Keratinocyte (primary cell): ENCODE measurements at regions not wholly inside any gene's neighbourhood (a gene's known extent, or its start where the extent isn't known, plus 50 kb on each side); places are given as distances from the start of the nearest gene placed in this dataset.

Experiments used
- DNase-seq: peaks from one replicate; pipeline ENCODE4 v3.0.0-alpha.2; 2011; ENCODE audit warnings: low read depth, missing footprints, low spot score
- FAIRE-seq: peaks from 2 replicates; lab custom pipeline; 2011; peaks lifted over from hg19 to GRCh38; lab: Jason Lieb, UNC
- H2AFZ ChIP-seq: 2 replicates; pipeline ENCODE4 v1.6.0; 2012; ENCODE audit warnings: low read length, control low read depth, inconsistent platforms; ENCODE audit not compliant: control insufficient read depth
- H3K27ac ChIP-seq: 2 replicates; pipeline ENCODE4 v1.5.1; 2011; ENCODE audit warnings: low read length; ENCODE audit not compliant: control insufficient read depth, insufficient read depth
- H3K27me3 ChIP-seq: 3 replicates; pipeline ENCODE4 v1.6.0; 2011; ENCODE audit warnings: low read length; ENCODE audit not compliant: control insufficient read depth, insufficient read depth; ENCODE audit errors: extremely low read depth
- H3K36me3 ChIP-seq, 2 experiments: 2 replicates in 1 of 2; 3 replicates in 1 of 2; pipeline ENCODE4 v1.5.1; 2011; ENCODE audit warnings: low read length in 2 of 2, mild to moderate bottlenecking in 1 of 2; ENCODE audit not compliant: control insufficient read depth in 2 of 2, insufficient read depth in 2 of 2; ENCODE audit errors: extremely low read depth in 1 of 2
- H3K4me1 ChIP-seq: 3 replicates; pipeline ENCODE4 v1.5.1; 2011; ENCODE audit warnings: low read length; ENCODE audit not compliant: control insufficient read depth, insufficient read depth; ENCODE audit errors: extremely low read depth
- H3K4me2 ChIP-seq: 3 replicates; pipeline ENCODE4 v1.6.0; 2011; ENCODE audit warnings: low read depth, low read length; ENCODE audit not compliant: control insufficient read depth, insufficient read depth; ENCODE audit errors: extremely low read depth
- H3K4me3 ChIP-seq, 3 experiments: fragments of 200-600 bp in 1 of 3; sonication (generic) in 1 of 3; 2 replicates in 2 of 3; 3 replicates in 1 of 3; pipeline ENCODE4 v1.5.1; 2011 to 2016; ENCODE audit warnings: low read length in 3 of 3, mild to moderate bottlenecking in 3 of 3, control low read depth in 2 of 3, inconsistent platforms in 1 of 3, low read depth in 1 of 3, mixed read lengths in 1 of 3, mixed run types in 1 of 3, moderate library complexity in 1 of 3; ENCODE audit not compliant: control insufficient read depth in 2 of 3, insufficient read depth in 2 of 3; ENCODE audit errors: extremely low read depth in 1 of 3
- H3K79me2 ChIP-seq: 2 replicates; pipeline ENCODE4 v1.6.0; 2012; ENCODE audit warnings: low read length; ENCODE audit not compliant: control insufficient read depth, insufficient read depth
- H3K9ac ChIP-seq: 3 replicates; pipeline ENCODE4 v1.6.0; 2011; ENCODE audit warnings: low read length; ENCODE audit not compliant: control insufficient read depth, insufficient read depth; ENCODE audit errors: extremely low read depth
- H3K9me1 ChIP-seq: 3 replicates; pipeline ENCODE4 v1.6.0; 2011; ENCODE audit warnings: low read length; ENCODE audit not compliant: control insufficient read depth, insufficient read depth; ENCODE audit errors: extremely low read depth
- H3K9me3 ChIP-seq: 2 replicates; pipeline ENCODE4 v1.5.1; 2012; ENCODE audit warnings: low read depth, low read length; ENCODE audit not compliant: control insufficient read depth
- H4K20me1 ChIP-seq: 3 replicates; pipeline ENCODE4 v1.6.0; 2011; ENCODE audit warnings: low read length; ENCODE audit not compliant: control insufficient read depth, insufficient read depth; ENCODE audit errors: extremely low read depth
- EZH2 ChIP-seq: IDR thresholded peaks from one replicate; pipeline ENCODE4 v1.6.1; 2012; ENCODE audit warnings: inconsistent platforms, mild to moderate bottlenecking, low read length, moderate library complexity
- dilution Hi-C: fragments of 300-500 bp; cut with MboI; formaldehyde crosslinking; loops from one replicate; pipeline ENCODE4 v1.7.0; 2020; ENCODE audit warnings: low sequenced_read_pairs; ENCODE audit not compliant: extremely low pct_ligation_motif_present
- TF ChIP-seq, protein P1 (sequence below), 3 experiments: IDR thresholded peaks in 1 of 3; conservative IDR thresholded peaks in 1 of 3; optimal IDR thresholded peaks in 1 of 3; 2 replicates in 2 of 3; 3 replicates in 1 of 3; pipeline versions ENCODE3 to v1.5.1; 2011; ENCODE audit warnings: low read length in 3 of 3, mild to moderate bottlenecking in 3 of 3, moderate library complexity in 2 of 3, control low read depth in 1 of 3, inconsistent platforms in 1 of 3; ENCODE audit not compliant: insufficient read depth in 2 of 3; ENCODE audit errors: extremely low read depth in 1 of 3

DNA sequence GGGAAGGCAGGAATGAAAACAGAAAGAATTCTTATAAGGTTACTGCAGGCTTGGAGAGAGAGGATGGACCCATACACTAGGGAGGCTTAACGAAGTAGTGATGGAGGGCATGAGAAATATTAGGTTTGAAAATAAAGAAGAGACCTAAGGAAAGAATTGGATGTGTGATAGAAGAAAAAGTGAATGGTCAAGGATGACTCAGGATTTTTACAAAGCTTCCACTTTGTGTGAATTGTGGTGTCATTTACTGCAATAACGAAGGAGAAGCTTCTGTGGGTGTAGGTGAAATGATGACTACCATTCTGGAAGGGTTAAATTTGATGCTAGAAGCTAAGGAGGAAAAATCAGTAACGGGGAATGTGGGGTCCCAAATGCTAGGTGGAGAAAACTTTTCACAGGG is 191.2 kb downstream of the UTRN start:
- no peaks in the 10 kb centered on the region for H3K79me2 ChIP-seq
- no peak overlapping the region for H3K4me2 ChIP-seq
- no peak overlapping the region for H2AFZ ChIP-seq
- no peak overlapping the region for H3K27ac ChIP-seq
- dilution Hi-C loops = no loop called here
- no peaks in the 10 kb centered on the region for H3K27me3 ChIP-seq
- H3K4me1 ChIP-seq = no peaks in the 10 kb centered on the region
- no peaks in the 10 kb centered on the region for H4K20me1 ChIP-seq
- H3K36me3 ChIP-seq = no peaks in the 10 kb centered on the region
- H3K9ac ChIP-seq = no peak overlapping the region
- TF ChIP-seq EZH2 = no peak
- TF ChIP-seq, protein P1, sequence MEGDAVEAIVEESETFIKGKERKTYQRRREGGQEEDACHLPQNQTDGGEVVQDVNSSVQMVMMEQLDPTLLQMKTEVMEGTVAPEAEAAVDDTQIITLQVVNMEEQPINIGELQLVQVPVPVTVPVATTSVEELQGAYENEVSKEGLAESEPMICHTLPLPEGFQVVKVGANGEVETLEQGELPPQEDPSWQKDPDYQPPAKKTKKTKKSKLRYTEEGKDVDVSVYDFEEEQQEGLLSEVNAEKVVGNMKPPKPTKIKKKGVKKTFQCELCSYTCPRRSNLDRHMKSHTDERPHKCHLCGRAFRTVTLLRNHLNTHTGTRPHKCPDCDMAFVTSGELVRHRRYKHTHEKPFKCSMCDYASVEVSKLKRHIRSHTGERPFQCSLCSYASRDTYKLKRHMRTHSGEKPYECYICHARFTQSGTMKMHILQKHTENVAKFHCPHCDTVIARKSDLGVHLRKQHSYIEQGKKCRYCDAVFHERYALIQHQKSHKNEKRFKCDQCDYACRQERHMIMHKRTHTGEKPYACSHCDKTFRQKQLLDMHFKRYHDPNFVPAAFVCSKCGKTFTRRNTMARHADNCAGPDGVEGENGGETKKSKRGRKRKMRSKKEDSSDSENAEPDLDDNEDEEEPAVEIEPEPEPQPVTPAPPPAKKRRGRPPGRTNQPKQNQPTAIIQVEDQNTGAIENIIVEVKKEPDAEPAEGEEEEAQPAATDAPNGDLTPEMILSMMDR (optimal IDR thresholded peaks at IDR 0.05 in 1 of 3, IDR thresholded peaks at IDR 0.05 in 1 of 3, conservative IDR thresholded peaks at IDR 0.05 in 1 of 3; ENCODE audit: extremely low read depth in 1 of 3, insufficient read depth in 2 of 3, low read length in 3 of 3) = no peak
- no peaks in the 10 kb centered on the region for H3K9me3 ChIP-seq
- no peaks in the 10 kb centered on the region for H3K9me1 ChIP-seq
- no peak for FAIRE-seq
- DNase-seq = no peak
- H3K4me3 ChIP-seq = no peak overlapping the region

DNA sequence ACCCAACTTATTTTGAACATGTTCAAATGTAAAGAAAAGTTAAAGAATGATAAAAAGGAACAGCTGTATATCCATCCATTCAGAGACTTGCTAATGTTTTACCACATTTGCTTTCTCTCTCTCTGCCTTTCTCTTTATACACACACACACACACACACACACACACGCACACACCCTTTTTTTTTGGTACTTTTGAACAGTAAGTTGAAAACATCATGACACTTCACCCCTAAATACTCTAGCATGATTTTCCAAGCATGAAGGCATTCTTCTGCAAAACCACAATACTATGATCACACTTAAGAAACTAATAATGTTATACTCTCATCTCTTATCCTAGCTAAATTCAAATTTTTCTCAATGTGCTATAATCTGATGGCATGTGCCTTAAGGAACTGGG is 192.3 kb downstream of the UTRN start:
- Histone ChIP-seq H3K4me3 (no peak overlapping the region), H3K27ac (no peak overlapping the region), H3K36me3 (no peaks in the 10 kb centered on the region), H3K4me2 (no peak overlapping the region), H3K27me3 (no peaks in the 10 kb centered on the region), H3K79me2 (no peaks in the 10 kb centered on the region), H4K20me1 (no peaks in the 10 kb centered on the region), H3K9ac (no peak overlapping the region), H2AFZ (no peak overlapping the region), H3K4me1 (no peaks in the 10 kb centered on the region), H3K9me1 (no peaks in the 10 kb centered on the region), H3K9me3 (no peaks in the 10 kb centered on the region)
- dilution Hi-C loops = no loop called here
- FAIRE-seq (no peak), DNase-seq (no peak)
- TF ChIP-seq, protein P1 (optimal IDR thresholded peaks at IDR 0.05 in 1 of 3, IDR thresholded peaks at IDR 0.05 in 1 of 3, conservative IDR thresholded peaks at IDR 0.05 in 1 of 3; ENCODE audit: extremely low read depth in 1 of 3, insufficient read depth in 2 of 3, low read length in 3 of 3) = no peak
- no peak for TF ChIP-seq EZH2
